A673 (cell line): ENCODE measurements at regions not wholly inside any gene's neighbourhood (a gene's known extent, or its start where the extent isn't known, plus 50 kb on each side); places are given as distances from the start of the nearest gene placed in this dataset.

ENCODE experiments used
- BruUV-seq: library from RNA; stranded (reverse); fragments of 400-500 nt; replicated peaks from 2 replicates; lab custom pipeline; 2021; lab: Mats Ljungman, UMichigan
- CTCF ChIA-PET: fragments of 300-600 bp; sonication (Branson Sonifier 250); formaldehyde crosslinking; loops from one replicate; lab custom pipeline; 2022; ENCODE audit warnings: antibody characterized with exemption; lab: Charles Lee
- POLR2A ChIA-PET: fragments of 300-600 bp; sonication (Branson Sonifier 250); formaldehyde crosslinking; loops from one replicate; lab custom pipeline; 2022; ENCODE audit warnings: antibody characterized with exemption; ENCODE audit not compliant: low non-redundant PET; lab: Charles Lee
- DNase-seq: peaks from one replicate; pipeline ENCODE4 v3.0.0-alpha.2; 2015; ENCODE audit warnings: low spot score
- H3K27ac ChIP-seq: fragments of 200-600 bp; sonication (generic); 2 replicates; pipeline ENCODE4 v1.5.1; 2016; ENCODE audit warnings: mixed run types, low read depth, mild to moderate bottlenecking, mixed read lengths, antibody characterized with exemption, low read length; ENCODE audit not compliant: poor library complexity, severe bottlenecking
- H3K27me3 ChIP-seq: fragments of 200-600 bp; sonication (generic); replicated peaks from 2 replicates; pipeline ENCODE4 v1.6.1; 2017; ENCODE audit warnings: mixed run types, low read depth, mild to moderate bottlenecking, mixed read lengths, antibody characterized with exemption, low read length; ENCODE audit not compliant: insufficient read depth, poor library complexity
- H3K36me3 ChIP-seq: fragments of 200-600 bp; sonication (generic); 2 replicates; pipeline ENCODE4 v1.6.1; 2016; ENCODE audit warnings: mixed run types, mild to moderate bottlenecking, mixed read lengths, antibody characterized with exemption, low read length; ENCODE audit not compliant: insufficient read depth, poor library complexity, severe bottlenecking
- H3K4me1 ChIP-seq: fragments of 200-600 bp; sonication (generic); 2 replicates; pipeline ENCODE4 v1.6.1; 2017; ENCODE audit warnings: mixed run types, mild to moderate bottlenecking, mixed read lengths, antibody characterized with exemption, low read length; ENCODE audit not compliant: insufficient read depth, poor library complexity, severe bottlenecking
- H3K4me3 ChIP-seq: fragments of 200-600 bp; sonication (generic); 2 replicates; pipeline ENCODE4 v1.5.1; 2016; ENCODE audit warnings: low read depth, mixed run types, mild to moderate bottlenecking, mixed read lengths, low read length; ENCODE audit not compliant: poor library complexity, severe bottlenecking
- H3K9me3 ChIP-seq: fragments of 200-600 bp; sonication (generic); 2 replicates; pipeline ENCODE4 v1.6.1; 2016; ENCODE audit warnings: mixed run types, low read depth, mild to moderate bottlenecking, mixed read lengths, antibody characterized with exemption, low read length; ENCODE audit not compliant: poor library complexity, severe bottlenecking
- CTCF ChIP-seq: fragments of 300-800, 200-600 bp; sonication (generic); conservative IDR thresholded peaks from 2 replicates; pipeline ENCODE4 v1.5.1; 2017; ENCODE audit warnings: low read depth, mild to moderate bottlenecking, antibody characterized with exemption, low read length, moderate library complexity, mixed read lengths
- EZH2 ChIP-seq: fragments of 200-600 bp; sonication (generic); IDR thresholded peaks from 2 replicates; pipeline ENCODE4 v1.6.1; 2017; ENCODE audit warnings: borderline replicate concordance, low read depth, mild to moderate bottlenecking, mixed read lengths, antibody characterized with exemption, low read length; ENCODE audit not compliant: poor library complexity, severe bottlenecking
- intact Hi-C: fragments of 100-400 bp; cut with micrococcal nuclease; formaldehyde crosslinking; loops from one replicate; pipeline ENCODE4 v1.10.0; 2022; ENCODE audit not compliant: unreplicated experiment

- H3K27ac ChIP-seq, result no peak overlapping the region
- no peak for DNase-seq
- H3K4me1 ChIP-seq, result no peaks in the 10 kb centered on the region
- intact Hi-C loops, result loop anchor here (10.0 kb wide), 1 partner anchor 400 kb away; no protein-coding TSS in a partner anchor
- no peaks in the 10 kb centered on the region for H3K9me3 ChIP-seq
- H3K36me3 ChIP-seq, result no peaks in the 10 kb centered on the region
- POLR2A ChIA-PET, result no interaction called here
- TF ChIP-seq CTCF (no peak), EZH2 (no peak)
- BruUV-seq, result no TSS peak
- H3K4me3 ChIP-seq, result no peak overlapping the region
- H3K27me3 ChIP-seq, result no peaks in the 10 kb centered on the region
- CTCF ChIA-PET, result no interaction called here
These were observed 304.5 kb upstream of the GPR149 start for GRCh38 chr3:154734468-154734867.

DNA sequence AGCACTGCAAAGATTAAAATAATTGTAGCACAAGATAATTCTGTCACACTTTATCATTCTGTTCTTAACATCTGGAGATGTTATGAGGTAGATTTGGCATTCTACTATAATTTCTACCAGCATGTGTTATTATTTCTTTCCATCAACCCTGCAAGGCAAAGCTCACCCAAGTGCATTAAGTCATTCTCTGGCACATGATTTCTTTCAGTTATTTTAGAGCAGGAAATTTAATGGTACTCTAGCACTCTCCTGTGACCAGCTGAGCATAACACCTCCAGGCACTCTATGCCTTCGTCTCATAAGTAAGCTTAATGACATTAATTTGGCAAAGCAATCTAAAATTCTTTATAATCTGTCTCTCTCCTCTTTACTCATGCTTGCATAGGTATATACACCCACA is 300.2 kb upstream of the GPR149 start:
- POLR2A ChIA-PET, result no interaction called here
- TF ChIP-seq EZH2 (no peak), CTCF (0 out of 2 replicates have a peak, but pooled peaks have one; percentile 14)
- Histone ChIP-seq H3K9me3 (no peaks in the 10 kb centered on the region), H3K36me3 (no peaks in the 10 kb centered on the region), H3K4me3 (no peak overlapping the region), H3K4me1 (no peaks in the 10 kb centered on the region), H3K27me3 (no peaks in the 10 kb centered on the region), H3K27ac (no peak overlapping the region)
- CTCF ChIA-PET, result no interaction called here
- no TSS peak for BruUV-seq
- intact Hi-C loops, result loop anchor here (10.0 kb wide), 1 partner anchor 395 kb away; no protein-coding TSS in a partner anchor
- DNase-seq, result no peak

DNA sequence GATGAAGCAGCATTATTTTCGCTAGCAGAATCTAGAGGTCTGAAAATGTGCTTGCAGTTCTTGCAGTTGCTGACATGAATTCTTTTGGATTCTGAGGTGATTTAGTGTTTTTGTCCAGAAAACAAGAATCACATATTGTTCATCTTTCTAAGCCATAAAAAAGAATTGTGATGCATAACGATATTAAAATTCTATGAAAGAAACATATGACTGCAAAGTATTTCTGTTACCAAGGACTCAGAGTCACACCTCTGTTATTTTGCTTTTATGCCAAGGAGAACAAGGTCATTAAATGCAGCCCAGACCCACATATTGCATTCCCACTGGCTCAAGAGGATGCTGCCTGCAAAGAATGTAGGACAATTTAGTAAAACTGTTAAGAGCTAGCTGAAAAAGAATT is 299.8 kb upstream of the GPR149 start:
- CTCF ChIA-PET, result no interaction called here
- H3K27me3 ChIP-seq, result no peaks in the 10 kb centered on the region
- no peak overlapping the region for H3K4me3 ChIP-seq
- no peaks in the 10 kb centered on the region for H3K4me1 ChIP-seq
- TF ChIP-seq EZH2, result no peak
- no peak overlapping the region for H3K27ac ChIP-seq
- intact Hi-C loops, result loop anchor here (10.0 kb wide), 1 partner anchor 395 kb away; no protein-coding TSS in a partner anchor
- no TSS peak for BruUV-seq
- DNase-seq, result no peak
- POLR2A ChIA-PET, result no interaction called here
- no peaks in the 10 kb centered on the region for H3K36me3 ChIP-seq
- H3K9me3 ChIP-seq, result no peaks in the 10 kb centered on the region

GRCh38 chr3:154728285-154728684 is 298.3 kb upstream of the GPR149 start:
- TF ChIP-seq CTCF, result no peak
- no peak for TF ChIP-seq EZH2
- ChIA-PET POLR2A (no interaction called here), CTCF (no interaction called here)
- no peak for DNase-seq
- intact Hi-C loops, result no loop called here
- Histone ChIP-seq H3K27ac (no peak overlapping the region), H3K4me1 (no peaks in the 10 kb centered on the region), H3K4me3 (no peak overlapping the region), H3K36me3 (no peaks in the 10 kb centered on the region), H3K9me3 (no peaks in the 10 kb centered on the region), H3K27me3 (no peaks in the 10 kb centered on the region)
- BruUV-seq, result no TSS peak
